Limb (tissue), 2 donors: ENCODE measurements at regions not wholly inside any gene's neighbourhood (a gene's known extent, or its start where the extent isn't known, plus 50 kb on each side); places are given as distances from the start of the nearest gene placed in this dataset.
"Not testable (repeated sequence)": the region's sequence is repeated elsewhere in the genome, so short reads cannot be mapped to it uniquely, and the experiment has no call there.

Experiments used
- DNase-seq, 2 donors: peaks; one replicate each; pipeline ENCODE4 v3.0.0-alpha.2; 2016; ENCODE audit errors: extremely low spot score in 2 of 2

- no peak for DNase-seq
Observed at GRCh38 chr5:90338712-90339372, 70.7 kb downstream of the CETN3 start.

GRCh38 chr5:90337449-90338052 is 72.0 kb downstream of the CETN3 start:
- no peak for DNase-seq

- DNase-seq = no peak
Observed at GRCh38 chr5:90336752-90337151, 72.8 kb downstream of the CETN3 start.

GRCh38 chr5:90334741-90335140 is 74.8 kb downstream of the CETN3 start:
- no peak for DNase-seq

GRCh38 chr5:90329911-90330310 is 79.6 kb downstream of the CETN3 start:
- DNase-seq = no peak

- no peak for DNase-seq
Observed at GRCh38 chr5:90326995-90327394, 82.6 kb downstream of the CETN3 start.

GRCh38 chr5:90325093-90325492 is 84.5 kb downstream of the CETN3 start:
- no peak for DNase-seq

GRCh38 chr5:90320348-90320747 is 89.2 kb downstream of the CETN3 start:
- DNase-seq = not testable (repeated sequence)

GRCh38 chr5:90312027-90312426 is 97.5 kb downstream of the CETN3 start:
- DNase-seq = no peak

- no peak for DNase-seq
Observed at GRCh38 chr5:90311401-90311800, 98.2 kb downstream of the CETN3 start.

GRCh38 chr5:90308787-90309585 is 100.6 kb downstream of the CETN3 start:
- no peak for DNase-seq

- no peak for DNase-seq
Observed at GRCh38 chr5:90307782-90308181, 101.8 kb downstream of the CETN3 start.

GRCh38 chr5:90307322-90307721 is 102.2 kb downstream of the CETN3 start:
- DNase-seq = no peak

GRCh38 chr5:90306613-90307012 is 102.9 kb downstream of the CETN3 start:
- no peak for DNase-seq

- no peak for DNase-seq
Observed at GRCh38 chr5:90305041-90305720, 104.4 kb downstream of the CETN3 start.

- no peak for DNase-seq
Observed at GRCh38 chr5:90301248-90301647, 108.3 kb downstream of the CETN3 start.

- no peak for DNase-seq
Observed at GRCh38 chr5:90297045-90297764, 112.4 kb downstream of the CETN3 start.

- no peak for DNase-seq
Observed at GRCh38 chr5:90294604-90295003, 115.0 kb downstream of the CETN3 start.

GRCh38 chr5:90293931-90294330 is 115.6 kb downstream of the CETN3 start:
- no peak for DNase-seq

GRCh38 chr5:90290648-90291047 is 118.9 kb downstream of the CETN3 start:
- no peak for DNase-seq

- no peak for DNase-seq
Observed at GRCh38 chr5:90289837-90290236, 119.7 kb downstream of the CETN3 start.
